ENCODE measurements at regions not wholly inside any gene's neighbourhood (a gene's known extent, or its start where the extent isn't known, plus 50 kb on each side); places are given as distances from the start of the nearest gene placed in this dataset.

DNA sequence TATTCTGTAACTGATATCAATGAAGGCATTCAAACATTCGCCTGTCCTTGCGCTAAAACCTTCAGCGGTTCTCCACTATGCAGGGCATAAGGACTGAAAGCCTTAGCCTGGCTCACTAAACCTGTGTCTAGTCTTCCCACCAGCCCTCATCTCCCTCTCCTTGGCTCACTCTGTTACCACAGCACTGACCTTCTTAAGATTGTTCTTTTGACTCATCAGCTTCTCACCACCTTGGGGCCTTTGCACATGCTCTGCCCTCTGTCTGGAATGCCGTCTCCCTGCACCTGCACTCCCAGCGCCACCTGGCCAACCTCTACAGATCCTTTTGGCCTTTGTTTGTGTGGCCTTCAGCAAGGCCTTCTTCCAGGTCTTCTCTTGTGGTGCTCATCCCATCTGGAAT, 131.8 kb upstream of the IER5L start:
- TF ChIP-seq, protein P1, sequence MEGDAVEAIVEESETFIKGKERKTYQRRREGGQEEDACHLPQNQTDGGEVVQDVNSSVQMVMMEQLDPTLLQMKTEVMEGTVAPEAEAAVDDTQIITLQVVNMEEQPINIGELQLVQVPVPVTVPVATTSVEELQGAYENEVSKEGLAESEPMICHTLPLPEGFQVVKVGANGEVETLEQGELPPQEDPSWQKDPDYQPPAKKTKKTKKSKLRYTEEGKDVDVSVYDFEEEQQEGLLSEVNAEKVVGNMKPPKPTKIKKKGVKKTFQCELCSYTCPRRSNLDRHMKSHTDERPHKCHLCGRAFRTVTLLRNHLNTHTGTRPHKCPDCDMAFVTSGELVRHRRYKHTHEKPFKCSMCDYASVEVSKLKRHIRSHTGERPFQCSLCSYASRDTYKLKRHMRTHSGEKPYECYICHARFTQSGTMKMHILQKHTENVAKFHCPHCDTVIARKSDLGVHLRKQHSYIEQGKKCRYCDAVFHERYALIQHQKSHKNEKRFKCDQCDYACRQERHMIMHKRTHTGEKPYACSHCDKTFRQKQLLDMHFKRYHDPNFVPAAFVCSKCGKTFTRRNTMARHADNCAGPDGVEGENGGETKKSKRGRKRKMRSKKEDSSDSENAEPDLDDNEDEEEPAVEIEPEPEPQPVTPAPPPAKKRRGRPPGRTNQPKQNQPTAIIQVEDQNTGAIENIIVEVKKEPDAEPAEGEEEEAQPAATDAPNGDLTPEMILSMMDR (tag by site-specific recombination; IDR thresholded peaks at IDR 0.05), result no peak
- TF ChIP-seq ZNF596 (tag by site-specific recombination; IDR thresholded peaks at IDR 0.05), result no peak
- TF ChIP-seq ZBTB21 (tag by site-specific recombination; IDR thresholded peaks at IDR 0.05), result no peak
- TF ChIP-seq ZNF426 (tag by site-specific recombination; IDR thresholded peaks at IDR 0.05), result no peak
- TF ChIP-seq, protein P2, sequence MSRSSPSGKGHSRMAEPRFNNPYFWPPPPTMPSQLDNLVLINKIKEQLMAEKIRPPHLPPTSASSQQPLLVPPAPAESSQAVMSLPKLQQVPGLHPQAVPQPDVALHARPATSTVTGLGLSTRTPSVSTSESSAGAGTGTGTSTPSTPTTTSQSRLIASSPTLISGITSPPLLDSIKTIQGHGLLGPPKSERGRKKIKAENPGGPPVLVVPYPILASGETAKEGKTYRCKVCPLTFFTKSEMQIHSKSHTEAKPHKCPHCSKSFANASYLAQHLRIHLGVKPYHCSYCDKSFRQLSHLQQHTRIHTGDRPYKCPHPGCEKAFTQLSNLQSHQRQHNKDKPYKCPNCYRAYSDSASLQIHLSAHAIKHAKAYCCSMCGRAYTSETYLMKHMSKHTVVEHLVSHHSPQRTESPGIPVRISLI (tag by site-specific recombination; IDR thresholded peaks at IDR 0.05), result no peak
- TF ChIP-seq, protein P3, sequence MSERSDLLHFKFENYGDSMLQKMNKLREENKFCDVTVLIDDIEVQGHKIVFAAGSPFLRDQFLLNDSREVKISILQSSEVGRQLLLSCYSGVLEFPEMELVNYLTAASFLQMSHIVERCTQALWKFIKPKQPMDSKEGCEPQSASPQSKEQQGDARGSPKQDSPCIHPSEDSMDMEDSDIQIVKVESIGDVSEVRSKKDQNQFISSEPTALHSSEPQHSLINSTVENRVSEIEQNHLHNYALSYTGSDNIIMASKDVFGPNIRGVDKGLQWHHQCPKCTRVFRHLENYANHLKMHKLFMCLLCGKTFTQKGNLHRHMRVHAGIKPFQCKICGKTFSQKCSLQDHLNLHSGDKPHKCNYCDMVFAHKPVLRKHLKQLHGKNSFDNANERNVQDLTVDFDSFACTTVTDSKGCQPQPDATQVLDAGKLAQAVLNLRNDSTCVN (tag by site-specific recombination; optimal IDR thresholded peaks at IDR 0.05), result no peak
- no peak for TF ChIP-seq ZNF600 (tag by site-specific recombination; IDR thresholded peaks at IDR 0.05)
- TF ChIP-seq TCF7L2 (IDR thresholded peaks at IDR 0.05; ENCODE audit: borderline replicate concordance, low read depth, low read length), result no peak
- TF ChIP-seq, protein P4, sequence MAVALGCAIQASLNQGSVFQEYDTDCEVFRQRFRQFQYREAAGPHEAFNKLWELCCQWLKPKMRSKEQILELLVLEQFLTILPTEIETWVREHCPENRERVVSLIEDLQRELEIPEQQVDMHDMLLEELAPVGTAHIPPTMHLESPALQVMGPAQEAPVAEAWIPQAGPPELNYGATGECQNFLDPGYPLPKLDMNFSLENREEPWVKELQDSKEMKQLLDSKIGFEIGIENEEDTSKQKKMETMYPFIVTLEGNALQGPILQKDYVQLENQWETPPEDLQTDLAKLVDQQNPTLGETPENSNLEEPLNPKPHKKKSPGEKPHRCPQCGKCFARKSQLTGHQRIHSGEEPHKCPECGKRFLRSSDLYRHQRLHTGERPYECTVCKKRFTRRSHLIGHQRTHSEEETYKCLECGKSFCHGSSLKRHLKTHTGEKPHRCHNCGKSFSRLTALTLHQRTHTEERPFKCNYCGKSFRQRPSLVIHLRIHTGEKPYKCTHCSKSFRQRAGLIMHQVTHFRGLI (tag by site-specific recombination; IDR thresholded peaks at IDR 0.05), result no peak
- no peak for TF ChIP-seq WT1 (tag by site-specific recombination; IDR thresholded peaks at IDR 0.05)
